A549 (cell line): ENCODE measurements at regions not wholly inside any gene's neighbourhood (a gene's known extent, or its start where the extent isn't known, plus 50 kb on each side); places are given as distances from the start of the nearest gene placed in this dataset.
A peak's percentile ranks its signal among the peaks of the same experiment; 100 is the strongest.

Experiments used
- FOSL2 ChIP-seq, 2 experiments: fragments of 450-650 bp in 1 of 2; fragments of >200 bp in 1 of 2; sonication (Bioruptor Twin) in 1 of 2; formaldehyde crosslinking; IDR thresholded peaks; 2 replicates each; pipeline versions ENCODE4 v1.5.0 to v1.6.1; 2016 to 2020; ENCODE audit warnings: mild to moderate bottlenecking in 1 of 2, moderate library complexity in 1 of 2
- POLR2A ChIP-seq: IDR thresholded peaks from 2 replicates; pipeline ENCODE4 v1.6.1; 2012; ENCODE audit warnings: mild to moderate bottlenecking, low read length
- RARB ChIP-seq: fragments of 250-450 bp; sonication (Bioruptor Pico); IDR thresholded peaks from 2 replicates; pipeline ENCODE4 v1.8.0; 2021; ENCODE audit warnings: mild to moderate bottlenecking, moderate library complexity
- TF ChIP-seq, protein P1 (sequence below): fragments of >200 bp; sonication (Bioruptor Twin); formaldehyde crosslinking; IDR thresholded peaks from 3 replicates; pipeline ENCODE4 v1.5.1; 2016

DNA sequence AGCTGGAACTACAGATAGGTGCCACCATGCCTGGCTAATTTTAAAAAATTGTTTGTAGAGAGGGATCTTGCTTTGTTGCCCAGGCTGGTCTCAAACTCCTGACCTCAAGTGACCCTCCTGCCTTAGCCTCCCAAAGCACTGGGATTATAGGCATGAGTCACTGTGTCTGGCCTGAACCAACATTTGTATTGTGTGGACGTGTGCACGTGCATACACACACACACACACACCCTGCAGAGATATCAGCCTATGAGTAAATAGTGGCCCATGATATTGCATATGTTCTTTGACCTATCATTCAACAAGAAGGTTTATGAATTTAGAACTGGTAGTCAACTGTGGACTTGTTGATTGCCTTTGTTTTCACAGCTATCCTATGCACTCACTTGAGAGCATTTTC is 161.6 kb downstream of the BAMBI start:
- TF ChIP-seq, protein P1, sequence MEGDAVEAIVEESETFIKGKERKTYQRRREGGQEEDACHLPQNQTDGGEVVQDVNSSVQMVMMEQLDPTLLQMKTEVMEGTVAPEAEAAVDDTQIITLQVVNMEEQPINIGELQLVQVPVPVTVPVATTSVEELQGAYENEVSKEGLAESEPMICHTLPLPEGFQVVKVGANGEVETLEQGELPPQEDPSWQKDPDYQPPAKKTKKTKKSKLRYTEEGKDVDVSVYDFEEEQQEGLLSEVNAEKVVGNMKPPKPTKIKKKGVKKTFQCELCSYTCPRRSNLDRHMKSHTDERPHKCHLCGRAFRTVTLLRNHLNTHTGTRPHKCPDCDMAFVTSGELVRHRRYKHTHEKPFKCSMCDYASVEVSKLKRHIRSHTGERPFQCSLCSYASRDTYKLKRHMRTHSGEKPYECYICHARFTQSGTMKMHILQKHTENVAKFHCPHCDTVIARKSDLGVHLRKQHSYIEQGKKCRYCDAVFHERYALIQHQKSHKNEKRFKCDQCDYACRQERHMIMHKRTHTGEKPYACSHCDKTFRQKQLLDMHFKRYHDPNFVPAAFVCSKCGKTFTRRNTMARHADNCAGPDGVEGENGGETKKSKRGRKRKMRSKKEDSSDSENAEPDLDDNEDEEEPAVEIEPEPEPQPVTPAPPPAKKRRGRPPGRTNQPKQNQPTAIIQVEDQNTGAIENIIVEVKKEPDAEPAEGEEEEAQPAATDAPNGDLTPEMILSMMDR, result no peak
- no peak for TF ChIP-seq POLR2A
- no peak for TF ChIP-seq RARB (CRISPR knock-in tag)
- TF ChIP-seq FOSL2 (IDR thresholded peaks at IDR 0.05), result no peak
- peak; percentile 70 for TF ChIP-seq FOSL2 (CRISPR knock-in tag; IDR thresholded peaks at IDR 0.05)
